CD4-positive, alpha-beta T cell treated with Interleukin-4 for 1 hour (primary cell): ENCODE measurements at regions not wholly inside any gene's neighbourhood (a gene's known extent, or its start where the extent isn't known, plus 50 kb on each side); places are given as distances from the start of the nearest gene placed in this dataset.

Experiments used
- DNase-seq, 2 donors: peaks; one replicate each; pipeline ENCODE4 v3.0.0-alpha.2; 2020 to 2022

DNA sequence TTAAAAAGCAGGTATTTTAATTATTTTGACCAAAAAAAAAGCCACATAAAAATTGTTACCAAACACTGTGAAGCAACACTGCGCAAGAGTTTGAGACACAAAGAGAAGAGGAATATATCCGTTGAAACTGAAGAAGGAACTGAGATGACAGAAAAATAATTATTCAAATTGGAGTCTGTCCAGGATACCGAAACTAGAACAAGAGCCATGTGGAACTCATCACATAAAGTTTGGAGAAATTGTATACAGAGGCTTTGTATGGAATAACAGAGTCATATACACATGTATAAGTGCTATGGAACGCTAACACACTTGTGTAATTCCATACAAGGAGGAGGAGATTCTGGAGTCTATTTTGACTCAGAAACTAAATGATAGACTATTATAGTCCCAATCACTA is 675.1 kb upstream of the ADGRL2 start:
- no peak for DNase-seq

DNA sequence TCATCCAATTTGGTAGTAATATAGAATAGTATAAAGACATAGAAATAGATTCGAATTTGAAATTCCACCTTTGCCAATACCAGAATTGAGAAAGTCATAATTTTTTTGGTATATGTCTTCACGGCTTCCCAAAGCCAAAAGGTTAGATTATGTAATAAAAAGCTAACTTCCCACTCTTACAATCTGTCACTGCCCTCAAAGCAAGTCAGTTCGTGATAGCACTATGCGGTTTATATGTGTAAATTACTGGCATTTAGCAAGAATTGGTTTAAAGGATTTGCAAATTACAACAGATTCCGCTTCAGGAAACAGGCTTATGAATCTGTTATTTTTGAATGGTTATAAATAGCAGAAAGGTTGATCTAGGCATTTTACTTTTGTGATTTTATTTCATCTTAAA is 679.4 kb upstream of the ADGRL2 start:
- no peak for DNase-seq

DNA sequence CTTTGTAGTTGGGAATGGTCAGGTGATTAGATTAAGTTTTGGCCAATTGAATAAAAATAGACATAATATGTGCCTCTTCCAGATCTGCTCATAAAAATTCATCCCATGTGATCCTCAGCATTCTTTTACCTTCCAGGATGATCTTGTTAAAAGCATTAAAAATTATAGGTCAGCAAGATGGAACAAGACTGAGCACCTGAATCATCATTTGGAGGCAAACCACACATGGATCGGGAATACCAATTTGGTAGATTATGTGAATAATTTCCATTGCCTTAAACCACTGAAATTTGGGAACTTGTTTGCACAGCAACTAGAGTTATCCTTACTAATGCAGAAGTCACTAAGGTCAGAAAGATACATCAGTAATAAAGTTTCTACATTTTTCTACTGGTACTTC is 681.4 kb upstream of the ADGRL2 start:
- DNase-seq = no peak

DNA sequence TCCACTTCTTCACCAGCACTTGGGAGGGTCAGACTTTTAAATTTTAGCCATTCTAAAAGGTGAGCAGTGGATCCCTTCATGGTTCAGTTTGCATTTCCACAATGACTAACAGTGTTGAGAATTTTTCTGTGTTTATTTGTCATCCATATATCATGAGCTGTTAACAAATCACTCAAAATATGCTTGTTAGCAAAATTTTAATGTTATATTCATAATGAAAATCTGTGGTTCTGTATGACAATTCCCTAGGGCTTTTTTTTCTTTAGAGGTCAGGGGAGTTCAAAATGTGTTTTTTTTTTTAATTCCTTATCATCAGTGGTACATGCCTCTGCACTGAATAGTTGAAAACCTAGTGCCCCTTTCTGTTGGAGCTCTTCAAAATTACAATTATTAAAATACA is 682.2 kb upstream of the ADGRL2 start:
- no peak for DNase-seq

DNA sequence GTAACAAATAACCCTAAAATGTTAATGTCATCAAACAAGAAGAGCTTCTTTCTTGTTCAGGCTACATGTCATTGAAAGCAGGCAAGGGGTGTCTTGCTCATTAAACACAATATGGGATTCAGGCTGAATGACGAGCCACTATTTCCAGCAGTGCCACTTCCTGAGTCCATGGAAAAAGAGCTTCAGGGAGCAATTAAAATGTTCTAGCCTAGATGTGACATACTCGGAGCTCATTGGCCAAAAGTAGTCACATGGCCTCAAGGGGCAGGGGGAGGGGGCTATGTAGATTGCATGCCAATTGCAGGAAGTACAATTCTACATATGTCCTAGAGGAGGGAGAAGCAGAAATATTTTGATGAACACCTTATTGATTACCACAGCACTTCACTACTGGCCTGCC is 685.3 kb upstream of the ADGRL2 start:
- no peak for DNase-seq

DNA sequence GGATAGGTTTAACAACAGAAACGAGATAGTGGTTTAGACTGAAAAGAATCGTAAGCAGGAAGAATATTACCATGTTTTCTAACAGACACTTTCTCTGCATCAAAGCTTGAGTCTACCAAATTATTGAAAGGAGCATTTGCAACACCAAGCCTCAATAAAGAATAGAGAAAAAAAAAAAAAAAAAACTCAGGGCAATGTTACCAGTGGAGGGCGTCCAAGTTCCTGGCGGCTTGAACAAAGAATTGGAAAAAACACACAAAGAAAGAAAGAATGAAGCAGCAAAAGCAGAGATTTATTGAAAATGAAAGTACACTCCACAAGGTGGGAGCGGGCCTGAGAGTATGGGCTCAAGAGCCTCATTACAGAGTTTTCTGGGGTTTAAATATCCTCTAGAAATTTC is 686.5 kb upstream of the ADGRL2 start:
- DNase-seq = no peak

DNA sequence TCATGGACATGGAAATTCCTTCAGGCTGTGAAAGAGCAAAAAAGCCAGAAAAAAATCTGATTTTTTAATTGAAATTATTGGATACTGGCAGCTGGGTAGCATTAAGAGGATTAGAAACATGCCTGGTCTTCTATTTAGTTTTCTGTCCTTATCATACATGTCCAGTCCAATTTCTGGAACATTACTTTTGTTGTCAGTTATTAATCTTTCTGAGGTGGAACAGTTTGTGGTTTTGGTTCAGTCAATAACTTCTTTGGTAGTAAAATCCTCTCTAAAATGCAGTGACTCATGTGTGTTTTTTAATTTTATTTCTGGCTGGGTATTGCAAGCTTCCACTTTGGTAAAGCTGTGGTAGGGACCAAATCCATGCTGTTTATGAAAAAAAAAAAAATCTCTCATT is 687.0 kb upstream of the ADGRL2 start:
- DNase-seq = no peak

DNA sequence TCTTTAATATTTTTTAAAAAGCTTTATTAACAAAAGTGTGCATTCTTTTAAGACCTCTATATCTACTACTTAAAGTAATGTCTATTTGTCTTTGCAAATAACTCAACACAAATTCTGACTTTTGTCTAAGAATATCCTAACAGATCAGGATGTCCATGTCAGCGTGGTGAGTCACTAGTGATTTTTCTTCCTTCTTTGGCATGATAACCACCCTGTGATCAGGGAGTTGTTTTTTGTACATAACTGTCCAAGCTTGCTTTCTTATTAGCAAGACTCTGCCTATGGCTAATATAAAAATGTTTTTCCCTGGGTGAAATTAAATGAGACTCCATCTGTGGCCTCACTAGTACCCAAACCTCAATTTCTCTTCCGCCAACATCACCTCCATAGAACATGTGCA is 688.9 kb upstream of the ADGRL2 start:
- DNase-seq = no peak

DNA sequence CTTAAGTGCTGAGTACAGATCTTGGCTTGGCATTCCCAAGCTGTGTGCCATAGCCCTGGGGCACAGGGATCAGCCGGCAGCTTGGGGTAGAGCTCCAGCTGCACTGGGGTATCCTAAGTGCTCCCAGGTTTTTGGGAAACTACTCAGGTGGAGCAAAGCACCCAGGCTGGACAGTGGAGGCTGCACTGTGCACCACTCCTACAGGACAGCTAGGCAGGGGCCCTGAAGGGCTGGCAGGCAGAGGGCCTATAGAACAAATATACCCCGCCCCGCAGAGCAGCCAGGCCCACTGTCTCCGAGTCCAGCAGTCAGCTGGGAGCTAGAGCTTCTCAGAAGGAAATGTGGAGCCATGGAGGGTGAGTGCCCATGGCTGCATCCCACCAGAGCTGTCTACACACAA is 691.7 kb upstream of the ADGRL2 start:
- DNase-seq = no peak

DNA sequence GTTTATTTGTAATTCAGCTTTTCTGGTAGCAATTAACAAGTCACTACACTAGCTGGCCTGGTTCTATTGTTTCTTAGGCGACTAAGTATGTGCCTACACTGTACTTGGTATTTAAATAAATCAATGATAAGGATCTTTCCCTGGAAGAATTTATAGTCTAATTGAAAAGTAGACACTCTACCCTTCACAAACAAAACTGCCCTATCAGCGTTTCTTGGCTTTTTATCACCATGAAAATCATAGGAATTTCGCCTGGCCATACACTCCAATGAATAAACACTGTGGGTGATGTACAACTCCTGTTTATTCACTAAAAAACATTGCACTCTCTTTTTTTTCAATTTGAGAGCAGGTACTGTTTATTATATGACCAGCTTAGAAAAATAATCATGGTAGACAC is 702.9 kb upstream of the ADGRL2 start:
- no peak for DNase-seq

DNA sequence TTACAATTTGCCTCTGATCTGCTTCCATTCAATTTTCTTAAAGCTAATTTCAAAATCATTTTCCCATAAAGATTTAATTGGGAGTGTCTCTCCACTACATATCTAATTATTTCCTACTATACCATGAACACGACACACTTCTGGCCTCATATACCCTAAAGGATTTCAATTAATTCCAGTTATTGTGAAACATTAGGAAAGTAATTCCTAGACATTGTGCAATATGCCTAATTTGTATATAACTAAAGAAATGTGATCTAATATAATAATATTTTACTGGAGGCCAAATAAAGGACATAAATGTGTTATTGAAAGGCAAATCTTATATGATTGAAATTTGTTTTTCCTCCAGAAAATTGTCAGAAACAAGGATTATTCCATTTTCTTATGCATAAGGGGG is 727.2 kb upstream of the ADGRL2 start:
- no peak for DNase-seq

DNA sequence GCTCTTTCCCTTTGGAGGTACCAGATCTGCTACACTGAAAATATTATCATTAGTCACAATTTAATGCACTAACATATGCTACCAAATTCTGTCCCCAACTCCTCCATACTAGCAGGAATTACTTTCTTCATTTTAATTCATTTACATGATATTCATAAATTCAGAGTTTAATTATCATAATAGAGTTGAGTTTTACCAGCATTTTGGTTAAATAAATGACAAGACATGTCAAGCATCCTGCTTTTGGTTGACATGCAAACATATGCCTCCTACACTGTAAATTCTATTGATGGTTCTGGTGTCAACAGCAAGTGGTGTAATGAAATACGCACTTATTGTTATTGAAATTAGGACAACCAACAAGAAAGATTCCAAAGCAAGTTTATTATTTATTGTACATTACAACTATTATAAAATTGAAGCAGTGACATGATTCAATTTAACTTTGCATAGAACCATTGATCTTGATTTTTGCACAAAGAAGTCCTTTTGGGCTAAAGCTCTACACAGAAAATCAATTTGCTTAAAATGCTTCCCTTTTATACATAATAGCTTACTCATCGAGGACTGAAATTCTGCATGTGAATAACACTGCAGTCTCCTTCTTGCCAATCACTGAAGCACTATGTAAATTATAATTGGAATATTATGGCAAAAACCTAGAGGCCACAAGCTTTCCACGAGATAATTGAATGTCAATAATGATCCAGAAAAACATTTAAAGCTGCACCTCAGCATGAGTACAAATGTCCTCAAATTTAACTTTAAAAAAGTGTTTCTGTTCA is 728.6 kb upstream of the ADGRL2 start:
- no peak for DNase-seq

DNA sequence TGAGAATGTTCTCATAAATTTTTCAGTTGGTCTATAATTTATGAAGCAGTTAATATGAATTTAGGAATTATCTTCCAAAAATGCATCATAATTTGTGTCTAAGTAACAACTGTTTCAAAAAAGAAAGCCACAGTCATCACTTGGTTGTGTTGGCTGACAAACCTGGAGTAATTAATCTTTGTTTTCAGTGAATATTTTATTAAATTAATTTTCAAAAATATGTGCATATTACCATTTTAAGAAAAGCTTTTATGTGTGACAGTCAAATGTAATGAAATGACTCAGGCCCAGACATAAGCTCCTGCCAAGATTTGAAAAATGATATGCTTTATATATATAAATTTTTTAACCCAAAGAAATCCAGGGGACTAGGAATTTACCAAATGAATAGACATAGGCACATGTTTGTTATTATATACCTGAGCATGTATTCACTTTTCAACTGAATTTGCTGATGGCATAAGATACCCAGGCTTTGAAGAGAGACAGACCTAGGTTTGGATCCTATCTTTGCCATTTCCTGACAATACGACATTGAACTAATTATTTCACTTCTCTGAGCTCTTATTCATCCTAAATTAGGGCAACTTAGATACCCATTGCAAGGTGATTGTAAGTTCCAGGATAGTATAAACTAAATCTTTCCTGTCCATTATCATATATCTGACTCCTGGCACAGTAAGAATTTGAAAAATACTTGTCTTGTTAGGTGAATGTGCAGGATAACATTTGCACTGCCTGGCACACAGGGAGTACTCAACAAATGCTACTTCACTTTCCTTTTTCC is 729.5 kb upstream of the ADGRL2 start:
- no peak for DNase-seq

DNA sequence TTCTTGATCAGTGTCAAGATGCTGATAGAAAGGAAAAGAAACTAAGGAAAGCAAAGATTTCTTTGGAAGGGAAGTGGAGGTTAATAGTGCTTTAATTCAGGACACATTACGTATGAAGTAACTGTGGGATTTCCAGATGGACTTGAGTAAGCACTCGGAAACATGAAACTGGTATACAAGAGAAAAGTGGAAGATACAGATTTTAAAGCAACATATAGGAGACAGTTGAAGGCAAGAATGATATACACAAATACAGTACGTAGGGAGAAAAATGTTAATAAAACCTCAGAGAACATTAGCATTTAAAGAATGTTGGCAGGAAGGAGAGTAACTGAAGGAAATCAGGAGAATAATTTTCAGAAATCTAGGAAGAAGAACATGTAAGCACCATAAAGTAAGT is 730.9 kb upstream of the ADGRL2 start:
- no peak for DNase-seq

DNA sequence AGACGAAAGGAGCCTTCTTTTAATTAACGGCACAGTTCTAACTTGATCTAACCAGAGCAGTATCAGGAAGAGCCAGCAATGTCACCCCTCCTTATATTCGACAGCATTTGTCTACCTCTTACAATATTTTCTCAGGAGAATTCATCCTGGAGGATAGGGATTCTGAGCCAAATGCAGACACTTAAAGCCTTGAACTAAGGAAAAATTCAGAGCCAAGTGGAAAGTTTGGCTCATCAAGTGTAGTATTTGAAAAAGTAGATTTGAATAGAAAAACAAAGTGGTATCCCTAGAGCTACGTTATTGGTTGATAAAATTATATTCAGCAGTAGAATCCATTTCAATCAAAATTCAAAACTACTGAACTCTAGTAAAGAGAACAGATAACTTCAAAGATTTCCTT is 732.0 kb upstream of the ADGRL2 start:
- no peak for DNase-seq

DNA sequence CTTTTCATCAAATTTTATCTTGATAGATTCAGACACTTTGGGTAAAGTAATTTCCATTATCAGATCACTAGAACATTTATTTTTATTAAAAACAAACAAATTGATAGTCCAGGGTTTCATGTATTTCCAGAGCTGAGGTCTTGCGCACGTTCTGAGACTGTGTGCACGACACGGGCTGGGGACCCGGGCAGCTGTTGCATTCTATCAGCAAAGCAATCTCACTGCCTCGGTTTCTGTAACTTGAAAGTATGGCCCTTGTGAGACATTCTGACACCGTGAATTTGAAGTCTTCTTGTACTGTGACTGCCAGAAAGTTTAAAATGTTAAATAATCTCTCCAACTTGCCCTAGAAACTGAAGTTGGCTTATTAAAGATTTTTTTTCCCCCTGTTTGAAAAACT is 746.9 kb upstream of the ADGRL2 start:
- no peak for DNase-seq

DNA sequence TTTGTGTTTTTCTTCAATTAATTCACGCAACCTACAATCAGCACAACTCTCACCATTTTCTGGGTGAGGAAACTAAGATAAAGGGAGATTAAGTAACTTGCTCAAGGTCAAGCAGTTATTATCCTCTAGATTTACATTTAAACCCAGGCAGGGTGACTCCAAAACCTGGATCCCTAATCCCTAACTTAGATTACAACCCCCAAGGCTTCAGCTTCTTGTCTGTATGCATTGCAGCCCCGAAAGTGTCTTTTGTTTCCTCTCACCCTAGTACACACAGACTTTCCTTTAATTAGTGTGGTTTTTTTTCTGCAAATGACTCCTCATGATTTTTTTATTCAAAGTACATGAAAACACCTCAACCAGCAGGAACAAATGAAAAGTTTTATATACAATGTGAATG is 748.6 kb upstream of the ADGRL2 start:
- DNase-seq = no peak

DNA sequence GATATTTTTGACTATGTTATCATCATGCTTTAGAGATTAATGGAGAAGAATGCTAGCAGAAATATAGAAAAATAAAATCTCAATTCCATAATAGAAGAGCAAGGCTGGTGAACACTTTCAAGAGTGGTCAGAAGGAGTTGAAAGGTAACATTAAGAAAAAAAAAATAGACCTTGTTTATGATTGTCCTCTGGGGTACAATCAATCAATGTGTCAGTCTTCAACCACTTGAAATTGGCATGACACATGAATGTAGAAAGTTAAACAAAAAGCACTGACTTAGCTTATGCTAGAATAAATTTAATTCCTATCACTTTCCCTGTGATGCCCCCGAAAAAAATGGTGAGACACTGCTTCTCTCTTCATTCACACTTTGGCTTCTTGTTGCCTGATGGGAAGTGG is 750.3 kb upstream of the ADGRL2 start:
- DNase-seq = no peak

DNA sequence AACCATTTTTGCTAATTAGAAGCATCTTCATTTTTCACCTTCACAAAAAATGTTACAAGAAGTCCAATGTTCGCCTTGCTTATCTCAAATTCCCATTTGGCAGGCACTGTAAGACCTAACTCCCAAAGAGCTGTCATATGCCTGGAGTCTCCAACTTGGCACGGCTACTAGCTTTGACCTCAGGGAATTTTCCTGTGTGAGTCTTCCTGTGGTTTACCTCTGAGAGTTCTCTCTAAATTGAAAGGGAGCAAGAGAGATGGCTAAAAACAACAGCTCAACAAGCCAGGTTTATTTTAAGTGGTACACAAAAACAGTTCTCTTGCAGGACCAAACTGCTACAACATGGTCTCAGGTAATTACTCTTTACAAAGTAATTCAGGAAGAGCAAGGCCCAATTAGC is 756.0 kb upstream of the ADGRL2 start:
- DNase-seq = no peak

DNA sequence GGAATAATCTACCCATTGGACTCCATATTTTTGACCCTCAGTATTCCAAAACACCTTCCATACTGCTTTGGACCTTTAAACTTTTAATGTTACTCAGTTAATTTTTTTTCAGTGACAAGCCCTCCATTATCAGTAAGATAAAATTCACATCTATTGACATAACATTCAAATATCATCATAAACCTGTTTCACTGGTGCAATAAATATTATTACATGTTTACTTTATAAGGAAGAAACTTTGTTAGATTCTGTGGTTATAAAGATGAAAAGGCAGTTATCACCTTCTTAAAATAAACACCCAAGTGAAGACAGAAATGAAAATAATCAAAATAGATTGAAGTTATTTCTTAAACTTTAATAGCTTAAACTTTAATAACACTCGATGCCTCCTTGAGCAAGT is 758.5 kb upstream of the ADGRL2 start:
- no peak for DNase-seq

DNA sequence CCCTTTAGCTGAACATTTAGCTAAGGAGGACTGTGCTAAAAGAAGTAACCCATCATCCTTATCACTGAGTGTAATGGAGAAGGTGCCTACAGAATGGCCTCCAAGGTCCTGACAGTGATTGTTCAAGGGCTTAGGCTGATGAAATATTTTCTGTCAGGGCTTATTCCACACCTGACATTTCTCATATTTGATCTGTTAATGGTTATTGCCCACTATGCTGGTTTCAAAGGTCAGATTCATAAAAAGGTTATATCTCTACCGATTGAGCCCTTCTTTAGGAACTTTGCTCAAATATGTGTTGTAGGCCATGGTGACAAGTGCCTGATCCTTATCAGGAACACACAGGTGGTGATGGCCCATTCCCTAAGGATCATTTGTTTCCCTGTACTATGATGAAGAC is 766.4 kb upstream of the ADGRL2 start:
- DNase-seq = no peak

DNA sequence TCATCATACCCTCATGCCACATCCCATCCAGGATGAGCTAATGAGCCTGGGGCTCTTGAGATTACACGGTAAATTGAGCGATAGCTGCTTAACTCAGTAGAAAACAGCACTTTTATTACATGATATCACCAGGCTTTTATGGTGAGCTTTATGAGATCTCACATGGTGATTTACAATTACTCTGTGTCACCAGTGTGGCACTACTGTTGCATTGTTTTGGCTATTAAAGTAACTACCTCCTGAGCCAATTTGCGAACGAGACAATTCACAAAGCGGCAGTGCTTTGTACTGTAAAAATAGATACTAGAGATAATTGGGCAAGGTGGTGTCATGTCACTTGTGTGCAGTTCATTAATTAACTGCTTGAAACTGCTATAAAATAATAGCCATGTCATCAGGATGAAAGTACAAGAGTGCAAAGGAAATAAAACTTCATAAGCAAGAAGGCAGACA is 767.7 kb upstream of the ADGRL2 start:
- no peak for DNase-seq

DNA sequence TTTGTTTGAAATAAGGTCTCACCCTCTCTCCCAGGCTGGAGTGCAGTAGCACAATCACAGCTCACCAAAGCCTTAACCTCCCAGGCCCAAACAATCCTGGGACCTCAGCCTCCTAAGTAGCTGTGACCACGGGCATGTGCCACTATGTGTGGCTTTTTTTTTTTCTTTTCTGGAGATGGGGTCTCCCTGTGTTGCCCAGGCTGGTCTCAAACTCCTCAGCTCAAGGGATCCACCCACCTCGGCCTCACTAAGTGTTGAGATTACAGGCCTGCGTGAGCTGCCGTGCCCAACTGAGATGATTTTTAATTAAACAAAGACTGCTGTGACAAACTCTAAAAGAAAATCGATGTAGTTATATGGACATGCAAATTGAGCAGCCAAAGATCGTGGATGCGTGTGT is 768.4 kb upstream of the ADGRL2 start:
- DNase-seq = no peak

DNA sequence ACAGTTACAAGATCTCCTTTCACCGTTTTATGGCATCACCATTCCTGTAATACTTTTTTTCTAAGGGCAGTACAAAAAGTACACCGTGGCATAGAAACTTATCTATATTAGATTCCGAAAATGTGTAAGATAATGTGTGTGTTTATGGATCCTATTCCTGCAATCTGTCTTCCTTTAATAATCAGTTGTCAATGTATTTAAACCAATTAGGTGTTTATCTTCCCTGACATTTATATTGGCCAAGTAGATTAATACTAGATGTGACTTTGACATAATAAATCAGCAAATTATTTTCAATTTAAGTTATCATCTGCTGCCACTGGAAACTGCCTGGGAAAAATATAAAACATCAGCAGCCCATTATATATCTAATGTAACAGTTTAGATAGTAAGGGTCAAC is 770.3 kb upstream of the ADGRL2 start:
- DNase-seq = no peak

DNA sequence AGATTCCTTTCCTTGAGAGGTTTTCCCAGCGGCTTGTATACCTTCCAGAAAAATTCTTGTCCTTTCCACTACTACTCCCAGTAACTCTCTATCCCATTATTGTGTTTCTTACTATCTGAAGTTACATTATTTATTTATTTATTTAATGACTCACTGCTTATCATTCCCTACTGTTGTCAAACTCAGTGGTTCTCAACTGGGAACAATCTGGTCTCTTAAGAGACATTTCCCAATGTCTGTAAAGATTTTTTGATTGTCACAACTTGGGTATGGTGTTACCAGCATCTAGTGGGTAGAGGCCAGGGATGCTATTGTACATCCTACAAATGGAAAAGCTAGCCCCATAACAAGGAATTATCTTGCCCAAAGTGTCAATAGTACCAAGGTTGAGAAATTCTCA is 771.5 kb upstream of the ADGRL2 start:
- no peak for DNase-seq
